HUES6 (cell line): ENCODE measurements at regions not wholly inside any gene's neighbourhood (a gene's known extent, or its start where the extent isn't known, plus 50 kb on each side); places are given as distances from the start of the nearest gene placed in this dataset.
"Not testable (repeated sequence)": the region's sequence is repeated elsewhere in the genome, so short reads cannot be mapped to it uniquely, and the experiment has no call there.

ENCODE experiments used
- H3K27ac ChIP-seq: 2 replicates; pipeline ENCODE4 v1.7.0; 2013; ENCODE audit warnings: low read depth, mild to moderate bottlenecking, low read length, inconsistent platforms
- H3K27me3 ChIP-seq: 2 replicates; pipeline ENCODE4 v1.6.1; 2013; ENCODE audit warnings: low read length; ENCODE audit not compliant: control insufficient read depth, insufficient read depth
- H3K36me3 ChIP-seq: 2 replicates; pipeline ENCODE4 v1.6.1; 2013; ENCODE audit warnings: low read length; ENCODE audit not compliant: control insufficient read depth, insufficient read depth
- H3K4me1 ChIP-seq: 2 replicates; pipeline ENCODE4 v1.6.1; 2013; ENCODE audit warnings: low read length; ENCODE audit not compliant: control insufficient read depth, insufficient read depth
- H3K4me3 ChIP-seq: 2 replicates; pipeline ENCODE4 v1.5.1; 2013; ENCODE audit warnings: low read depth, low read length
- H3K9ac ChIP-seq: one replicate; pipeline ENCODE4 v1.6.1; 2013; ENCODE audit warnings: mild to moderate bottlenecking, low read length
- H3K9me3 ChIP-seq: 2 replicates; pipeline ENCODE4 v1.6.1; 2013; ENCODE audit warnings: low read depth, low read length; ENCODE audit not compliant: control insufficient read depth, insufficient read depth

DNA sequence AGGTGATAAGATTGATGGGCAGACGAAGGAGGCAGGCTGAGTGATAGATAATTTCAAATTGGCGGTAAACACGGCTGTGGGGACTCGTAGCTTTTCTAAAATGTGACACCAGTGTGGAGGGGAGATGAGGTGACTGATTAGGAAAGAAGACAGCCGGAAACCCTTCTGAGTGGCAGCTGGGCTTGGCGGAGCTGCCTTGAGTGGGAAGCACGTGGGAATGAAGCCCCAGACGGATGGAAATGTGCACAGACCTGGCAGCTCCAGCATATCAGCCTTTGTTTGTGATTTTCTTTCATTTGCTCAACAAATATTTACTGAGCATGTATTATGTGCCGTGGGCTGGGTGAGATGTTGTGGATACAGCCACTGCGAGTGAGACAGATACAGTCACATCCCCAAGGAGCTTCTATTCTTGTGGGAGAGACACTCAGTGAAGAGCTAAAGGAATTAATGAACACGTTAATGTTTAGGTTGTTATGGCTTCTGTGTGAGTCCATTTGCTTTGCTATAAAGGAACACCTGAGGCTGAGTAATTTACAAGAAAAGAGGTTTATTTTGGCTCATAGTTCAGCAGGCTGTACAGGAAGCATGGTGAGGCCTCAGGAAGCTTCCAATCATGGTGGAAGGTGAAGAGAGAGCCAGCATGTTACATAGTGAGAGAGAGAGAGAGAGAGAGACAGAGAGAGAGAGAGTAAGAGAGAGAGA is 65.5 kb upstream of the LHX5 start:
- no peak overlapping the region for H3K4me3 ChIP-seq
- H3K36me3 ChIP-seq, result no peaks in the 10 kb centered on the region
- H3K9ac ChIP-seq, result no peak overlapping the region
- H3K4me1 ChIP-seq, result no peaks in the 10 kb centered on the region
- H3K9me3 ChIP-seq, result peaks cover 6% of the 10 kb centered on the region
- no peak overlapping the region for H3K27ac ChIP-seq
- peaks cover 10% of the 10 kb centered on the region for H3K27me3 ChIP-seq

DNA sequence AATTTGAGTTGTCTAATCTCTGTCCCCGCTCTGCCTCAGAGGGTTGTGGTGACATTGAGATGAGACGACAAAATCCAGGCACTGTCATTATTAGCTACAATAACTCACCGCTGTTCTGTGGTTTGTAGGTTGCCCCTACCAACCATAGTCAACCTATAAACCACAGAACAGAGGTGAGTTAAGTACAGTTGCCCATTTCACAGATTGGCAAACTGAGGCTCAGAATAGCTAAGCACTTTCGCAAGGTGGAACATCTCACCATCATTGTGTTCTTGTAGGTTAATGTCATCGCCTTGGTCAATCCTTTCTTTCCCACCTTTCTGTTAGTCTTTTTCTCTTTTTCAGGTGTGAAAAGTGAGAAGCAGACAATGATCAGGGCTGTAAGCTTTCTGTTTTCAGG is 63.4 kb upstream of the LHX5 start:
- Histone ChIP-seq H3K9ac (no peak overlapping the region), H3K27me3 (peaks cover 10% of the 10 kb centered on the region), H3K4me1 (no peaks in the 10 kb centered on the region), H3K27ac (no peak overlapping the region), H3K9me3 (peaks cover 13% of the 10 kb centered on the region), H3K4me3 (no peak overlapping the region), H3K36me3 (no peaks in the 10 kb centered on the region)

DNA sequence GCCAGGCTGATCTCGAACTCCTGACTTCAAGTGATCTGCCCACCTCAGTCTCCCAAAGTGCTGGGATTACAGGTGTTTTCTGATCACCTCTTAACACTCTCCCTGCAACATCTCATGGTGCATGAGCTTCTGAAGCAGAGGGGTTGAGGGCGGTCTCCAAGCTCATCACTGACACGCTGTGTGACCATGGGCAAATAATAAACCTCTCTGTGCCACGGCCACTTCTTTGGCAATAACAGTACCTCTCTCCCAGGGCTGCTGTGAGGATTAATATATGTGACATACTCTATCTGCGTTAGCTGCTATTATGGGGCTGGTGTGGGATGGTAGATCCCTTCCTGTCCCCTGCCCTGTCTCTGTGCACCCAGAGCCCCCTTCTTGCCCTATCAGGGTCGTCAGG is 62.9 kb upstream of the LHX5 start:
- Histone ChIP-seq H3K4me3 (no peak overlapping the region), H3K9me3 (peaks cover 14% of the 10 kb centered on the region), H3K36me3 (no peaks in the 10 kb centered on the region), H3K27me3 (peaks cover 8% of the 10 kb centered on the region), H3K9ac (no peak overlapping the region), H3K4me1 (no peaks in the 10 kb centered on the region), H3K27ac (no peak overlapping the region)

DNA sequence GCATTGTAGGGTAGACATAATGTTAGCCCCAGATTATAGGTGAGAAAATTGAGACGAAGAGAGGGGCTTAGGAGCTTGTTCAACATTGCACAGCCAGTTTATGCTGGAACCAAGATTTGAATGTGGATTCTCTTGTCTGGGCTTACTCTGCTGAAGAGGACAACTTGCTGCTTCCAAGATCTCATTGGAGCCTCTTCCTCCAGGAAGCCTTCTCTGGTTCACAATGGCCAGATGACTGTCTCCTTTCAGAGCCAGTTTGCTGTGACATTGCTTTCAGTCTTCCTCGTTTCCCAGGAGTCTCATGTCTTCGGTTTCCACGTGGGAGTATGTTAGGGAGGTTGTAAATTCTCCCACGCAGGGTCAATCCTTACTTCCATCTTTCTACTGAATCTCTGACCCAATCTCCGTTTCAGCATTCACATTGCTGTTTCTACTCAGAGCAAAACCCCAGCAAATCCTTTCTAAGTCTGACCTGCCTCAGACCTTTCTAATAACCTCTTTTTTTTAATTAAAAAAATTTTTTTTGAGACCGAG is 62.2 kb upstream of the LHX5 start:
- Histone ChIP-seq H3K27me3 (peaks cover 9% of the 10 kb centered on the region), H3K9ac (no peak overlapping the region), H3K4me3 (no peak overlapping the region), H3K9me3 (peaks cover 14% of the 10 kb centered on the region), H3K4me1 (peaks cover 4% of the 10 kb centered on the region; the same call in 1 of the 2 replicates), H3K27ac (no peak overlapping the region), H3K36me3 (no peaks in the 10 kb centered on the region)

DNA sequence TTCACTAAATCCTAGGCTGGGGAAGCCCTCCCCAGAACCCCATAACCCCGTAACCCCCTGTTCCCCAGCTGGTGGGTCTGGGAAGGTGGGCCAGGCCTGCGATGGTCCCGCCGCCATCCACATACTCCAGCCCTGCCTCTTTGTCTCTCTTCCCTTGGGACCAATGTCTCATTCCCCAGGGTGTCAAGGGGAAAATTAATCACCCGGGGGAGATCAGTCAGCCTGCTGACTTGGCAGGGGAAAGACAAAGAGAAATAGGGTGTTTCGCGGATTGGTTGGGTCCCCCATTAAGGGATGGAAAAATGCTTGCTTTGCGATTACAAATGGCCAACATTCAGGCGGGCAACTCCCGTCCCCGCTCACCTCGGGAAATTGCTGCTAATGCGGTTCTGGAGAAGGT is 60.6 kb upstream of the LHX5 start:
- Histone ChIP-seq H3K27ac (no peak overlapping the region), H3K27me3 (peaks cover 14% of the 10 kb centered on the region), H3K4me1 (peaks cover 13% of the 10 kb centered on the region), H3K9ac (no peak overlapping the region), H3K9me3 (peaks cover 9% of the 10 kb centered on the region), H3K36me3 (no peaks in the 10 kb centered on the region), H3K4me3 (no peak overlapping the region)

DNA sequence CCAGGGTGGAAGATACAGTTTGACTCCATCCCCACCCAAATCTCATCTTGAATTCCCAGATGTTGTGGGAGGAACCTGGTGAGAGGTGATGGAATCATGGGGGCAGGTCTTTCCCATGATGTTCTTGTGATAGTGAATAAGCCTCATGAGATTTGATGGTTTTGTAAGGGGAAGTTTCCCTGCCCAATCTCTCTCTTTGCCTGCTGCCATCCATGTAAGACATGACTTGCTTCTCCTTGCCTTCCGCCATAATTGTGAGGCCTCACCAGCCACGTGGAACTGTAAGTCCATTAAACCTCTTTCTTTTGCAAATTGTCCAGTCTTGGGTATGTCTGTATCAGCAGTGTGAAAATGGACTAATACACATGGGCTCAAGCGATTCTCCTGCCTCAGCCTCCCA is 59.4 kb upstream of the LHX5 start:
- not testable (repeated sequence) for H3K9ac ChIP-seq, H3K9me3 ChIP-seq, H3K4me3 ChIP-seq, H3K27ac ChIP-seq, H3K36me3 ChIP-seq
- H3K27me3 ChIP-seq, result peaks cover 16% of the 10 kb centered on the region
- H3K4me1 ChIP-seq, result peaks cover 13% of the 10 kb centered on the region

DNA sequence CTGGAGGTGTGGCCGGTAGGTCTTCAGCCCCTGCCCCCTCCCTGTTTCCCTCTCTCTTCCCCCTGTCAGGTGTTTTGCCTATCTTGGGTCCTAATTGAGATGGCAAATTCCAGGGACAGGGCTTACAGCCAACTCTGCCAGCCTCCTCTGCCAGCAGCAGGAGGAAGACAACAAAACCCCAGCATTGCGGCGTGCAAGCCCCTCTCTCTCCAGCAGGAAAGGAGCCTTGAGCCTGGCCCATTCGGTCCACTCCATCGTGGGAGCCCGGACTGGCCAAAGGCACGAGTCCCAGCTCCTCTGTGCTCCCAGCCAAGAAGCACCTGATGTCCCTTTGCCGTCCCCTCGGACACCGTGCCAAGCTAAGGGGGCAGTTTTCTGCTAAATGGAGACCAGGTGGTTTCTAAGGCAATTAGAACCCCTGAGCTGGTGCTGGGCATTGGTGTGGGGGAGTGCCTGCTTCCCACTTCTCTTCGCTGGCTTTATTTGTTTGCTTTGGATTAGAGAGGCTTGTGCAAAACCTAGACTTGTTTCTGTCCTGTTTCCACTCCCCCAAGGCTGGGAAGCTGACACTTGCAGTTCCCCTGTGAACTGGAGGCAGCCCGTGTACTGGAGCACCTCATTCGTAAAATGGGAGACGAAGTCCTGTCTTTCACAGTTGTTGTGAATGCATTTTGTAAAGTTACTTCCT is 57.1 kb upstream of the LHX5 start:
- Histone ChIP-seq H3K9me3 (peaks cover 8% of the 10 kb centered on the region; the same call in 1 of the 2 replicates), H3K9ac (no peak overlapping the region), H3K27me3 (peaks cover 22% of the 10 kb centered on the region), H3K4me1 (peaks cover 13% of the 10 kb centered on the region), H3K36me3 (no peaks in the 10 kb centered on the region), H3K4me3 (no peak overlapping the region), H3K27ac (no peak overlapping the region)

DNA sequence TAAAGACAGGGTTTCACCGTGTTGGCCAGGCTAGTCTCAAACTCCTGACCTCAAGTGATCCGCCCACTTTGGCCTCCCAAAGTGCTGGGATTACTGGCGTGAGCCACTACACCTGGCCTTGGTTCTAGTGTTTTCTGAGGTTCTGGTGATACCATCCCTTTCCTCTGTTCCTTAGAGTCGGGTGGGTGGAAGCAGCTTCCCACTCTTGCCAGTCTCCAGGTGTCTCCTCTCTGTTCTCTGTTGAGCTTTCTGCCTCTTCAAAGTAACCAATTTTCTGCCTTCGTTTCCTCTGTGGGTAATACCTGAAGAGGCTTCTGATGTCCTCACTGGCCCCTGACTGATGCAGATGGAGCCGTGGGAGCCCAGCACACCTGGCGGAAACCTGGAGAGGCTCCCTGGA is 53.4 kb upstream of the LHX5 start:
- no peak overlapping the region for H3K9ac ChIP-seq
- H3K27ac ChIP-seq, result no peak overlapping the region
- H3K27me3 ChIP-seq, result peaks cover 48% of the 10 kb centered on the region

DNA sequence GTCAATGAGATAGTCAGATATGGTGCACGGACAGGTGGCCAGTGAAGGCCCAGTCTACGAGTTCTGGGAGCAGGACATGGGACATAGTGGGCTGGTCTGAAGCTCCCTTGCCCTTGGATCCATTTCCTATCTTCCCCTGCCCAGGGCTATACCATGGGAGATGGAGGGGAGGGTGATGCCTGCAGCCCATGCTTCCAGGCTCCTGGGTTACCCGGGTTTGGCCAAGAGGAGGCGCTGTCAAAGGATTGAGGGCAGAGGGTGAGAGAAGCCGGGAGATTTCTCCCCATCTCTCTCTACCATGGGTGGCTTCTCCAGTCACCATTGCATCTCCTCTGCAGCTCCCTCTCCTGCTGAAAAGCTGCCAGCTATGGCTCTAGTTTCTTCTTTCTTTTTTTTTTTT is 52.8 kb upstream of the LHX5 start:
- Histone ChIP-seq H3K36me3 (no peaks in the 10 kb centered on the region), H3K27ac (no peak overlapping the region), H3K27me3 (peaks cover 53% of the 10 kb centered on the region), H3K9me3 (no peaks in the 10 kb centered on the region), H3K4me3 (no peak overlapping the region), H3K9ac (no peak overlapping the region), H3K4me1 (peaks cover 18% of the 10 kb centered on the region)

More for the DNA sequence above, 53.4 kb upstream of the LHX5 start:
- Histone ChIP-seq H3K4me1 (peaks cover 16% of the 10 kb centered on the region), H3K36me3 (no peaks in the 10 kb centered on the region), H3K9me3 (peaks cover under 1% of the 10 kb centered on the region; the same call in 1 of the 2 replicates), H3K4me3 (no peak overlapping the region)

DNA sequence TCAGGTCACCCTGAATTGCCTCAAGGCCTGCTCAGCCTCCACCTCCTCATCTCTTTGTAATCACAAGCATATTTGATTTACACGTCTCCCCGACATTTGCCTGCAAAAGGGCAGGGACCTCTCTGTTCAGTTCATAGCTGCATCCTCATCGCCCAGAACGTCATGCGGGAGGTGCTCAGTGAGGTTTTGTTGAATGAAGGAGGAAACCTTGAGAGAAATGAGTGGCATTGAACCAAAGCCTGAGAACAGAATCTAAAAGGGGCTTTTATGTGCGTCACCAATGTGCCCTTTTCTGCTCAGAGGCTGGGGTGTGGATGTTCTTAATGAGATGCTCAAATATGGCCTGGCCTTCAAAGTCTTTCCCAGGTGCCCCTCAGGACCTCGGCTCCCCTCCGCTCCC is 50.0 kb upstream of the LHX5 start:
- Histone ChIP-seq H3K4me3 (no peak overlapping the region), H3K9ac (no peak overlapping the region), H3K27me3 (peaks cover 73% of the 10 kb centered on the region)

More for the DNA sequence above, 50.0 kb upstream of the LHX5 start:
- Histone ChIP-seq H3K4me1 (peaks cover 9% of the 10 kb centered on the region), H3K9me3 (peaks cover 6% of the 10 kb centered on the region; the same call in 1 of the 2 replicates), H3K27ac (no peak overlapping the region), H3K36me3 (no peaks in the 10 kb centered on the region)
